WTC11 (cell line): ENCODE measurements at regions not wholly inside any gene's neighbourhood (a gene's known extent, or its start where the extent isn't known, plus 50 kb on each side); places are given as distances from the start of the nearest gene placed in this dataset.
"Not testable (repeated sequence)": the region's sequence is repeated elsewhere in the genome, so short reads cannot be mapped to it uniquely, and the experiment has no call there.

Experiments
- ATAC-seq: fragments of 200-7000 bp; cut with Tn5 transposase; 2 replicates; pipeline ENCODE4 v1.10.0; 2021; ENCODE audit warnings: mild to moderate bottlenecking, moderate library complexity
- CTCF ChIA-PET: fragments of 300-600 bp; sonication (Branson Sonifier 250); formaldehyde crosslinking; loops from one replicate; lab custom pipeline; 2021; ENCODE audit warnings: antibody characterized with exemption; lab: Charles Lee
- POLR2A ChIA-PET: fragments of 350-600 bp; sonication (Branson Sonifier 250); formaldehyde crosslinking; loops from one replicate; lab custom pipeline; 2021; ENCODE audit warnings: antibody characterized with exemption; lab: Charles Lee
- DNase-seq: peaks from one replicate; pipeline ENCODE4 v3.0.0; 2021; ENCODE audit warnings: low spot score
- H3K27ac Mint-ChIP-seq: 2 replicates; pipeline ENCODE4 v1.8.0; 2021; ENCODE audit warnings: mixed read lengths
- H3K27me3 Mint-ChIP-seq: 2 replicates; pipeline ENCODE4 v1.8.0; 2021; ENCODE audit warnings: low read depth, mild to moderate bottlenecking, moderate library complexity, mixed read lengths
- H3K36me3 Mint-ChIP-seq: 2 replicates; pipeline ENCODE4 v1.8.0; 2021; ENCODE audit warnings: mixed read lengths
- H3K4me1 Mint-ChIP-seq: 2 replicates; pipeline ENCODE4 v1.8.0; 2022; ENCODE audit warnings: mixed read lengths
- H3K4me3 Mint-ChIP-seq: 2 replicates; pipeline ENCODE4 v1.8.0; 2021; ENCODE audit warnings: mild to moderate bottlenecking, moderate library complexity, mixed read lengths
- H3K9me3 Mint-ChIP-seq: 2 replicates; pipeline ENCODE4 v1.8.0; 2021; ENCODE audit warnings: mixed read lengths
- CBFB ChIP-seq: sonication (generic); formaldehyde crosslinking; IDR thresholded peaks from 2 replicates; pipeline ENCODE4 v1.8.1; 2022; ENCODE audit warnings: mild to moderate bottlenecking, low read depth, missing genetic modification reagents
- GABPB1 ChIP-seq: sonication (generic); formaldehyde crosslinking; IDR thresholded peaks from 2 replicates; pipeline ENCODE4 v1.8.1; 2023; ENCODE audit warnings: mild to moderate bottlenecking, missing genetic modification reagents
- HMGA2 ChIP-seq: fragments of 250-450 bp; sonication (Bioruptor Pico); IDR thresholded peaks from 2 replicates; pipeline ENCODE4 v1.4.0; 2021; ENCODE audit warnings: mild to moderate bottlenecking, moderate library complexity
- MXD4 ChIP-seq: fragments of 250-450 bp; sonication (Bioruptor Pico); IDR thresholded peaks from 2 replicates; pipeline ENCODE4 v1.8.0; 2021; ENCODE audit warnings: mild to moderate bottlenecking, moderate library complexity, borderline replicate concordance
- OVOL2 ChIP-seq: fragments of 250-450 bp; sonication (Bioruptor Pico); IDR thresholded peaks from 2 replicates; pipeline ENCODE4 v1.9.0; 2021; ENCODE audit warnings: mild to moderate bottlenecking, borderline replicate concordance
- RORB ChIP-seq: fragments of 250-450 bp; sonication (Bioruptor Pico); IDR thresholded peaks from 2 replicates; pipeline ENCODE4 v1.9.0; 2021; ENCODE audit warnings: mild to moderate bottlenecking
- SOX15 ChIP-seq: fragments of 250-450 bp; sonication (Bioruptor Pico); IDR thresholded peaks from 2 replicates; pipeline ENCODE4 v1.9.0; 2021; ENCODE audit warnings: mild to moderate bottlenecking
- STAT6 ChIP-seq: sonication (generic); formaldehyde crosslinking; conservative IDR thresholded peaks from 2 replicates; pipeline ENCODE4 v1.8.1; 2023; ENCODE audit warnings: mild to moderate bottlenecking, low read depth, missing genetic modification reagents, moderate library complexity
- ZNF396 ChIP-seq: fragments of 250-450 bp; sonication (Bioruptor Pico); IDR thresholded peaks from 2 replicates; pipeline ENCODE4 v1.8.0; 2021; ENCODE audit warnings: mild to moderate bottlenecking, moderate library complexity, borderline replicate concordance
- ZNF416 ChIP-seq: fragments of 250-450 bp; sonication (Bioruptor Pico); IDR thresholded peaks from 2 replicates; pipeline ENCODE4 v1.9.0; 2021; ENCODE audit warnings: mild to moderate bottlenecking, inconsistent platforms
- TF ChIP-seq, protein P1 (sequence below): fragments of 250-450 bp; sonication (Bioruptor Pico); IDR thresholded peaks from 2 replicates; pipeline ENCODE4 v1.9.0; 2021; ENCODE audit warnings: mild to moderate bottlenecking, borderline replicate concordance
- TF ChIP-seq, protein P2 (sequence below): sonication (generic); formaldehyde crosslinking; IDR thresholded peaks from 2 replicates; pipeline ENCODE4 v1.8.0; 2023; ENCODE audit warnings: mild to moderate bottlenecking, missing genetic modification reagents
- TF ChIP-seq, protein P3 (sequence below): sonication (generic); formaldehyde crosslinking; IDR thresholded peaks from 2 replicates; pipeline ENCODE4 v1.8.0; 2022; ENCODE audit warnings: mild to moderate bottlenecking, missing genetic modification reagents

DNA sequence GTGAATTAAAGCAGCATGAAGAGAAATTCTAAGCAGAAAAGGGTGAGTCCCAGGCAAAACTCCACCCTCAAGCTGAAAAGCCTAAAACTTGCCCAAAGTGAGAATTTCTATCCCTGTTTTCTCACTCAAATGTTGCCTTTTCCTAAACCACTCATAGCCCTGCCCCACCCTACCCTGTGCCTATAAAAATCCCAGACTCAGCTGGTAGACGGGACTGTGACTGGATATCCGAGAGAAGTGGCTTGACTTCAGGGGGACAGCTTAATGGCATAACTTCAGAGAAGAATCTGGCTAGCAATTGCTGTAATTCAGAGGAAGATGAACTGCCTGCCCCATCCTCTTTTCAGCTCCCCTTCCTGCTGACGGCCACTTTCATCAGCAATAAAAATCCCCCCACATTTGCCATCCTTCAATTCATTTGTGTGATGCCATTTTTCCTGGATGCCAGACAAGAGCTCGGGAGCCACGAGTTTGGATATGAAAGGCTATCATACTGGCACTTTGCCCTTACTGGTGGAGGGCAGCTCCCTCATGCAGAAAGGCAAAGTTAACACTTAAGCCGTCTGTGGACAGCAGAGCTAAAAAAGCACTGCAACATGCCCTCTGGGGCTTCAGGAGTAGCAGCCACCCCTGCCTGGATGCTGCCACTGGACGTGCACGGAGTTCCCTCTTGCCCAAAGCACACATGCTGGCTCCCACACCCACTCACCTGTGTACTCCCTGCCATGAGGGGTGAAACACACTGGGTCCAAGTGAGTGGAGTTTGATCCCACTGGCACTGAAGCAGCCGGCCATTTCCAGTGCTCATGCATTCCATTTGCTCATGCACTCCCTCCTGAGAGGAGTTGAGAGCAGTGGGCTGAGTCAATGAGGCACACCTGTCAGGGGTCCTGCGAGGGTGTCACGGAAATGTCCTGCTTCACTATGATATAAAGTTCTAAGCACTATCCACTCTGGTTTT, 670.6 kb downstream of the PLOD2 start (continued):
- no peak for TF ChIP-seq STAT6 (CRISPR knock-in tag)
- TF ChIP-seq OVOL2 (CRISPR knock-in tag): no peak

- POLR2A ChIA-PET: no interaction called here
- Mint-ChIP-seq H3K27me3 (no peaks in the 10 kb centered on the region), H3K4me3 (no peak overlapping the region), H3K9me3 (no peaks in the 10 kb centered on the region), H3K27ac (no peak overlapping the region), H3K4me1 (peaks cover 17% of the 10 kb centered on the region), H3K36me3 (0 out of 2 replicates have a peak, but pooled peaks cover 4% of the 10 kb centered on the region)
- TF ChIP-seq HMGA2 (CRISPR knock-in tag): no peak
- TF ChIP-seq, protein P1, sequence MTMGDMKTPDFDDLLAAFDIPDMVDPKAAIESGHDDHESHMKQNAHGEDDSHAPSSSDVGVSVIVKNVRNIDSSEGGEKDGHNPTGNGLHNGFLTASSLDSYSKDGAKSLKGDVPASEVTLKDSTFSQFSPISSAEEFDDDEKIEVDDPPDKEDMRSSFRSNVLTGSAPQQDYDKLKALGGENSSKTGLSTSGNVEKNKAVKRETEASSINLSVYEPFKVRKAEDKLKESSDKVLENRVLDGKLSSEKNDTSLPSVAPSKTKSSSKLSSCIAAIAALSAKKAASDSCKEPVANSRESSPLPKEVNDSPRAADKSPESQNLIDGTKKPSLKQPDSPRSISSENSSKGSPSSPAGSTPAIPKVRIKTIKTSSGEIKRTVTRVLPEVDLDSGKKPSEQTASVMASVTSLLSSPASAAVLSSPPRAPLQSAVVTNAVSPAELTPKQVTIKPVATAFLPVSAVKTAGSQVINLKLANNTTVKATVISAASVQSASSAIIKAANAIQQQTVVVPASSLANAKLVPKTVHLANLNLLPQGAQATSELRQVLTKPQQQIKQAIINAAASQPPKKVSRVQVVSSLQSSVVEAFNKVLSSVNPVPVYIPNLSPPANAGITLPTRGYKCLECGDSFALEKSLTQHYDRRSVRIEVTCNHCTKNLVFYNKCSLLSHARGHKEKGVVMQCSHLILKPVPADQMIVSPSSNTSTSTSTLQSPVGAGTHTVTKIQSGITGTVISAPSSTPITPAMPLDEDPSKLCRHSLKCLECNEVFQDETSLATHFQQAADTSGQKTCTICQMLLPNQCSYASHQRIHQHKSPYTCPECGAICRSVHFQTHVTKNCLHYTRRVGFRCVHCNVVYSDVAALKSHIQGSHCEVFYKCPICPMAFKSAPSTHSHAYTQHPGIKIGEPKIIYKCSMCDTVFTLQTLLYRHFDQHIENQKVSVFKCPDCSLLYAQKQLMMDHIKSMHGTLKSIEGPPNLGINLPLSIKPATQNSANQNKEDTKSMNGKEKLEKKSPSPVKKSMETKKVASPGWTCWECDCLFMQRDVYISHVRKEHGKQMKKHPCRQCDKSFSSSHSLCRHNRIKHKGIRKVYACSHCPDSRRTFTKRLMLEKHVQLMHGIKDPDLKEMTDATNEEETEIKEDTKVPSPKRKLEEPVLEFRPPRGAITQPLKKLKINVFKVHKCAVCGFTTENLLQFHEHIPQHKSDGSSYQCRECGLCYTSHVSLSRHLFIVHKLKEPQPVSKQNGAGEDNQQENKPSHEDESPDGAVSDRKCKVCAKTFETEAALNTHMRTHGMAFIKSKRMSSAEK (CRISPR knock-in tag): no peak
- DNase-seq (no peak), ATAC-seq (no peak)
- CTCF ChIA-PET: no interaction called here
Measured at GRCh38 chr3:145492456-145492855, 668.5 kb downstream of the PLOD2 start.

DNA sequence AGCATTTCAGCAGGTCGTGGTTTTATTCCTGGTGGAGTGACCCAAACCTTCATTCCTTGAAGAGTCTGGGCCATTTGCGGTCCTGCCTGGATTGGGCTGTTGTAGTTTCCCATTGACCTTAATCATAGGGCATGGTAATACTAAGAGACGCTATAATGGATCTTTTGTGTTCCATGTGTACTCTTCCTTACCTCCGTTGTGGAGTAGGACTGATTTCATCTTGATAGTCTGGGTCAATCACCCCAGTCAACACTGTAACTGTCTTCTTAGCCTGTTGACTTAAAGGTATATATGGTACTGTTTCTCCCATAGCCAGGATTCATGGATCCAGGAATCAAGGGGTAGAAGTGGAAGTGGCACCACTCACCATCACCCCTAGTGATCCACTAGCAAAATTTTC, 643.6 kb downstream of the PLOD2 start:
- peaks cover 28% of the 10 kb centered on the region for H3K4me1 Mint-ChIP-seq
- H3K9me3 Mint-ChIP-seq: peaks cover 17% of the 10 kb centered on the region
- DNase-seq, POLR2A ChIA-PET, H3K27me3 Mint-ChIP-seq, CTCF ChIA-PET, ATAC-seq, H3K4me3 Mint-ChIP-seq, H3K27ac Mint-ChIP-seq, H3K36me3 Mint-ChIP-seq: not testable (repeated sequence)

GRCh38 chr3:145518639-145519038, 642.3 kb downstream of the PLOD2 start:
- ChIA-PET CTCF (no interaction called here), POLR2A (no interaction called here)
- ATAC-seq: peak; percentile 62; the same call in 1 of the 2 replicates
- Mint-ChIP-seq H3K36me3 (0 out of 2 replicates have a peak, but pooled peaks cover 9% of the 10 kb centered on the region), H3K27ac (no peak overlapping the region), H3K4me3 (no peak overlapping the region), H3K9me3 (peaks cover 19% of the 10 kb centered on the region), H3K27me3 (no peaks in the 10 kb centered on the region), H3K4me1 (peaks cover 31% of the 10 kb centered on the region)
- DNase-seq: no peak
- TF ChIP-seq ZNF416 (CRISPR knock-in tag): no peak
- TF ChIP-seq ZNF396: no peak
- no peak for TF ChIP-seq CBFB
- no peak for TF ChIP-seq SOX15

GRCh38 chr3:145519398-145520047, 641.5 kb downstream of the PLOD2 start:
- no peaks in the 10 kb centered on the region for H3K27me3 Mint-ChIP-seq
- ATAC-seq (no peak), DNase-seq (no peak)
- no peak overlapping the region for H3K27ac Mint-ChIP-seq
- H3K4me1 Mint-ChIP-seq: peaks cover 30% of the 10 kb centered on the region
- peaks cover 18% of the 10 kb centered on the region for H3K9me3 Mint-ChIP-seq
- CTCF ChIA-PET: no interaction called here
- H3K36me3 Mint-ChIP-seq: 0 out of 2 replicates have a peak, but pooled peaks cover 9% of the 10 kb centered on the region
- POLR2A ChIA-PET: no interaction called here
- H3K4me3 Mint-ChIP-seq: no peak overlapping the region
- TF ChIP-seq, protein P2, sequence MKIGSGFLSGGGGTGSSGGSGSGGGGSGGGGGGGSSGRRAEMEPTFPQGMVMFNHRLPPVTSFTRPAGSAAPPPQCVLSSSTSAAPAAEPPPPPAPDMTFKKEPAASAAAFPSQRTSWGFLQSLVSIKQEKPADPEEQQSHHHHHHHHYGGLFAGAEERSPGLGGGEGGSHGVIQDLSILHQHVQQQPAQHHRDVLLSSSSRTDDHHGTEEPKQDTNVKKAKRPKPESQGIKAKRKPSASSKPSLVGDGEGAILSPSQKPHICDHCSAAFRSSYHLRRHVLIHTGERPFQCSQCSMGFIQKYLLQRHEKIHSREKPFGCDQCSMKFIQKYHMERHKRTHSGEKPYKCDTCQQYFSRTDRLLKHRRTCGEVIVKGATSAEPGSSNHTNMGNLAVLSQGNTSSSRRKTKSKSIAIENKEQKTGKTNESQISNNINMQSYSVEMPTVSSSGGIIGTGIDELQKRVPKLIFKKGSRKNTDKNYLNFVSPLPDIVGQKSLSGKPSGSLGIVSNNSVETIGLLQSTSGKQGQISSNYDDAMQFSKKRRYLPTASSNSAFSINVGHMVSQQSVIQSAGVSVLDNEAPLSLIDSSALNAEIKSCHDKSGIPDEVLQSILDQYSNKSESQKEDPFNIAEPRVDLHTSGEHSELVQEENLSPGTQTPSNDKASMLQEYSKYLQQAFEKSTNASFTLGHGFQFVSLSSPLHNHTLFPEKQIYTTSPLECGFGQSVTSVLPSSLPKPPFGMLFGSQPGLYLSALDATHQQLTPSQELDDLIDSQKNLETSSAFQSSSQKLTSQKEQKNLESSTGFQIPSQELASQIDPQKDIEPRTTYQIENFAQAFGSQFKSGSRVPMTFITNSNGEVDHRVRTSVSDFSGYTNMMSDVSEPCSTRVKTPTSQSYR: no peak
- TF ChIP-seq, protein P3, sequence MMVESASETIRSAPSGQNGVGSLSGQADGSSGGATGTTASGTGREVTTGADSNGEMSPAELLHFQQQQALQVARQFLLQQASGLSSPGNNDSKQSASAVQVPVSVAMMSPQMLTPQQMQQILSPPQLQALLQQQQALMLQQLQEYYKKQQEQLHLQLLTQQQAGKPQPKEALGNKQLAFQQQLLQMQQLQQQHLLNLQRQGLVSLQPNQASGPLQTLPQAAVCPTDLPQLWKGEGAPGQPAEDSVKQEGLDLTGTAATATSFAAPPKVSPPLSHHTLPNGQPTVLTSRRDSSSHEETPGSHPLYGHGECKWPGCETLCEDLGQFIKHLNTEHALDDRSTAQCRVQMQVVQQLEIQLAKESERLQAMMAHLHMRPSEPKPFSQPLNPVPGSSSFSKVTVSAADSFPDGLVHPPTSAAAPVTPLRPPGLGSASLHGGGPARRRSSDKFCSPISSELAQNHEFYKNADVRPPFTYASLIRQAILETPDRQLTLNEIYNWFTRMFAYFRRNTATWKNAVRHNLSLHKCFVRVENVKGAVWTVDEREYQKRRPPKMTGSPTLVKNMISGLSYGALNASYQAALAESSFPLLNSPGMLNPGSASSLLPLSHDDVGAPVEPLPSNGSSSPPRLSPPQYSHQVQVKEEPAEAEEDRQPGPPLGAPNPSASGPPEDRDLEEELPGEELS (CRISPR knock-in tag): no peak
- no peak for TF ChIP-seq HMGA2 (CRISPR knock-in tag)
- TF ChIP-seq GABPB1 (CRISPR knock-in tag): no peak
- TF ChIP-seq RORB (CRISPR knock-in tag): no peak
- no peak for TF ChIP-seq MXD4 (CRISPR knock-in tag)
